ENCODE measurements at regions not wholly inside any gene's neighbourhood (a gene's known extent, or its start where the extent isn't known, plus 50 kb on each side); places are given as distances from the start of the nearest gene placed in this dataset.

- H3K4me3 Mint-ChIP-seq = no peak overlapping the region
- intact Hi-C loops (cut with micrococcal nuclease) = no loop called here
- DNase-seq (no peak), ATAC-seq (no peak)
- POLR2A ChIA-PET = no interaction called here
- peaks cover 0 to 4% (median 0%) of the 10 kb centered on the region in 11 donors for H3K9me3 Mint-ChIP-seq
- Histone ChIP-seq H3K9me3 (ENCODE audit: control insufficient read depth in 2 of 3, low read length in 3 of 3) (no peaks in the 10 kb centered on the region), H3K27me3 (ENCODE audit: control insufficient read depth in 2 of 2, insufficient read depth in 2 of 2, low read length in 2 of 2) (no peaks in the 10 kb centered on the region), H3K27ac (ENCODE audit: low read depth, low read length) (no peak overlapping the region), H3K4me3 (ENCODE audit: low read length) (no peak overlapping the region), H3K36me3 (ENCODE audit: control insufficient read depth in 2 of 3, insufficient read depth in 3 of 3, low read length in 3 of 3) (no peaks in the 10 kb centered on the region), H3K4me1 (ENCODE audit: control insufficient read depth in 2 of 2, insufficient read depth in 2 of 2, low read length in 2 of 2) (no peaks in the 10 kb centered on the region)
- peaks cover 3 to 45% (median 14%) of the 10 kb centered on the region in 5 donors for H3K27me3 Mint-ChIP-seq
- no peaks in the 10 kb centered on the region for H3K4me1 Mint-ChIP-seq
- no peaks in the 10 kb centered on the region for H3K36me3 Mint-ChIP-seq
- CTCF ChIA-PET = no interaction called here
- H3K27ac Mint-ChIP-seq = no peak overlapping the region
Observed at GRCh38 chr17:79299349-79299748, 224.7 kb downstream of the ENGASE start.

GRCh38 chr17:79298799-79299198 is 224.2 kb downstream of the ENGASE start:
- Histone ChIP-seq H3K36me3 (ENCODE audit: control insufficient read depth in 2 of 3, insufficient read depth in 3 of 3, low read length in 3 of 3) (no peaks in the 10 kb centered on the region), H3K27ac (ENCODE audit: low read depth, low read length) (no peak overlapping the region), H3K27me3 (ENCODE audit: control insufficient read depth in 2 of 2, insufficient read depth in 2 of 2, low read length in 2 of 2) (no peaks in the 10 kb centered on the region), H3K4me3 (ENCODE audit: low read length) (no peak overlapping the region), H3K9me3 (ENCODE audit: control insufficient read depth in 2 of 3, low read length in 3 of 3) (no peaks in the 10 kb centered on the region), H3K4me1 (ENCODE audit: control insufficient read depth in 2 of 2, insufficient read depth in 2 of 2, low read length in 2 of 2) (no peaks in the 10 kb centered on the region)
- intact Hi-C loops (cut with micrococcal nuclease) = no loop called here
- POLR2A ChIA-PET = no interaction called here
- no peak for DNase-seq
- ATAC-seq = no peak
- Mint-ChIP-seq H3K27ac (peak overlapping the region in 1 of 9 donors; percentile 51), H3K36me3 (no peaks in the 10 kb centered on the region), H3K27me3 (peaks cover 3 to 50% (median 15%) of the 10 kb centered on the region in 5 donors), H3K9me3 (peaks cover 0 to 6% (median 0%) of the 10 kb centered on the region in 11 donors), H3K4me1 (no peaks in the 10 kb centered on the region), H3K4me3 (no peak overlapping the region)
- CTCF ChIA-PET = no interaction called here

- H3K4me3 ChIP-seq (ENCODE audit: low read length) = no peak overlapping the region
- H3K4me1 Mint-ChIP-seq = no peaks in the 10 kb centered on the region
- H3K27ac ChIP-seq (ENCODE audit: low read depth, low read length) = no peak overlapping the region
- H3K4me3 Mint-ChIP-seq = no peak overlapping the region
- peaks cover 0 to 6% (median 0%) of the 10 kb centered on the region in 11 donors for H3K9me3 Mint-ChIP-seq
- no peaks in the 10 kb centered on the region for H3K27me3 ChIP-seq (ENCODE audit: control insufficient read depth in 2 of 2, insufficient read depth in 2 of 2, low read length in 2 of 2)
- ATAC-seq = no peak
- no peak for DNase-seq
- no peaks in the 10 kb centered on the region for H3K36me3 ChIP-seq (ENCODE audit: control insufficient read depth in 2 of 3, insufficient read depth in 3 of 3, low read length in 3 of 3)
- intact Hi-C loops (cut with micrococcal nuclease) = no loop called here
- POLR2A ChIA-PET = no interaction called here
- no peak overlapping the region for H3K27ac Mint-ChIP-seq
- peaks cover 3 to 65% (median 15%) of the 10 kb centered on the region in 5 donors for H3K27me3 Mint-ChIP-seq
- H3K9me3 ChIP-seq (ENCODE audit: control insufficient read depth in 2 of 3, low read length in 3 of 3) = no peaks in the 10 kb centered on the region
- CTCF ChIA-PET = no interaction called here
- no peaks in the 10 kb centered on the region for H3K4me1 ChIP-seq (ENCODE audit: control insufficient read depth in 2 of 2, insufficient read depth in 2 of 2, low read length in 2 of 2)
- no peaks in the 10 kb centered on the region for H3K36me3 Mint-ChIP-seq
Observed at GRCh38 chr17:79296243-79296642, 221.6 kb downstream of the ENGASE start.

- intact Hi-C loops (cut with micrococcal nuclease) = no loop called here
- no peaks in the 10 kb centered on the region for H3K36me3 ChIP-seq (ENCODE audit: control insufficient read depth in 2 of 3, insufficient read depth in 3 of 3, low read length in 3 of 3)
- H3K27ac ChIP-seq (ENCODE audit: low read depth, low read length) = no peak overlapping the region
- DNase-seq = no peak
- no peaks in the 10 kb centered on the region for H3K4me1 ChIP-seq (ENCODE audit: control insufficient read depth in 2 of 2, insufficient read depth in 2 of 2, low read length in 2 of 2)
- no peak overlapping the region for H3K4me3 ChIP-seq (ENCODE audit: low read length)
- ChIA-PET CTCF (no interaction called here), POLR2A (no interaction called here)
- no peaks in the 10 kb centered on the region for H3K9me3 ChIP-seq (ENCODE audit: control insufficient read depth in 2 of 3, low read length in 3 of 3)
- Mint-ChIP-seq H3K27me3 (peaks cover 3 to 65% (median 21%) of the 10 kb centered on the region in 5 donors), H3K4me3 (no peak overlapping the region), H3K4me1 (no peaks in the 10 kb centered on the region), H3K27ac (no peak overlapping the region), H3K9me3 (peaks cover 0 to 6% (median 0%) of the 10 kb centered on the region in 11 donors), H3K36me3 (no peaks in the 10 kb centered on the region)
- ATAC-seq = no peak
- no peaks in the 10 kb centered on the region for H3K27me3 ChIP-seq (ENCODE audit: control insufficient read depth in 2 of 2, insufficient read depth in 2 of 2, low read length in 2 of 2)
Observed at GRCh38 chr17:79295307-79295706, 220.7 kb downstream of the ENGASE start.

GRCh38 chr17:79294459-79295071 is 219.9 kb downstream of the ENGASE start:
- Mint-ChIP-seq H3K36me3 (no peaks in the 10 kb centered on the region), H3K27ac (no peak overlapping the region), H3K9me3 (peaks cover 0 to 6% (median 0%) of the 10 kb centered on the region in 11 donors), H3K4me3 (no peak overlapping the region), H3K4me1 (no peaks in the 10 kb centered on the region), H3K27me3 (peaks cover 3 to 65% (median 25%) of the 10 kb centered on the region in 5 donors)
- Histone ChIP-seq H3K9me3 (ENCODE audit: control insufficient read depth in 2 of 3, low read length in 3 of 3) (no peaks in the 10 kb centered on the region), H3K36me3 (ENCODE audit: control insufficient read depth in 2 of 3, insufficient read depth in 3 of 3, low read length in 3 of 3) (no peaks in the 10 kb centered on the region), H3K4me3 (ENCODE audit: low read length) (no peak overlapping the region), H3K4me1 (ENCODE audit: control insufficient read depth in 2 of 2, insufficient read depth in 2 of 2, low read length in 2 of 2) (no peaks in the 10 kb centered on the region), H3K27me3 (ENCODE audit: control insufficient read depth in 2 of 2, insufficient read depth in 2 of 2, low read length in 2 of 2) (no peaks in the 10 kb centered on the region), H3K27ac (ENCODE audit: low read depth, low read length) (no peak overlapping the region)
- POLR2A ChIA-PET = no interaction called here
- intact Hi-C loops (cut with micrococcal nuclease) = no loop called here
- ATAC-seq (no peak), DNase-seq (peak in 7 of 9 donors; percentile 13 to 62 (median 28))
- CTCF ChIA-PET = no interaction called here

- peaks cover 0 to 6% (median 0%) of the 10 kb centered on the region in 11 donors for H3K9me3 Mint-ChIP-seq
- Histone ChIP-seq H3K27me3 (ENCODE audit: control insufficient read depth in 2 of 2, insufficient read depth in 2 of 2, low read length in 2 of 2) (no peaks in the 10 kb centered on the region), H3K9me3 (ENCODE audit: control insufficient read depth in 2 of 3, low read length in 3 of 3) (no peaks in the 10 kb centered on the region), H3K4me1 (ENCODE audit: control insufficient read depth in 2 of 2, insufficient read depth in 2 of 2, low read length in 2 of 2) (no peaks in the 10 kb centered on the region), H3K36me3 (ENCODE audit: control insufficient read depth in 2 of 3, insufficient read depth in 3 of 3, low read length in 3 of 3) (no peaks in the 10 kb centered on the region), H3K27ac (ENCODE audit: low read depth, low read length) (no peak overlapping the region), H3K4me3 (ENCODE audit: low read length) (no peak overlapping the region)
- no peak for DNase-seq
- ChIA-PET POLR2A (no interaction called here), CTCF (no interaction called here)
- ATAC-seq = no peak
- H3K36me3 Mint-ChIP-seq = no peaks in the 10 kb centered on the region
- intact Hi-C loops (cut with micrococcal nuclease) = no loop called here
- H3K4me1 Mint-ChIP-seq = peaks cover 0 to 2% (median 0%) of the 10 kb centered on the region in 7 donors
- H3K27me3 Mint-ChIP-seq = peaks cover 3 to 69% (median 30%) of the 10 kb centered on the region in 5 donors
- no peak overlapping the region for H3K4me3 Mint-ChIP-seq
- no peak overlapping the region for H3K27ac Mint-ChIP-seq
Observed at GRCh38 chr17:79292501-79292900, 217.9 kb downstream of the ENGASE start.

GRCh38 chr17:79291391-79291790 is 216.8 kb downstream of the ENGASE start:
- intact Hi-C loops (cut with micrococcal nuclease) = no loop called here
- POLR2A ChIA-PET = no interaction called here
- no peaks in the 10 kb centered on the region for H3K36me3 Mint-ChIP-seq
- Histone ChIP-seq H3K27ac (ENCODE audit: low read depth, low read length) (no peak overlapping the region), H3K9me3 (ENCODE audit: control insufficient read depth in 2 of 3, low read length in 3 of 3) (no peaks in the 10 kb centered on the region), H3K4me3 (ENCODE audit: low read length) (no peak overlapping the region), H3K27me3 (ENCODE audit: control insufficient read depth in 2 of 2, insufficient read depth in 2 of 2, low read length in 2 of 2) (no peaks in the 10 kb centered on the region), H3K36me3 (ENCODE audit: control insufficient read depth in 2 of 3, insufficient read depth in 3 of 3, low read length in 3 of 3) (no peaks in the 10 kb centered on the region), H3K4me1 (ENCODE audit: control insufficient read depth in 2 of 2, insufficient read depth in 2 of 2, low read length in 2 of 2) (no peaks in the 10 kb centered on the region)
- DNase-seq (no peak), ATAC-seq (no peak)
- no peak overlapping the region for H3K4me3 Mint-ChIP-seq
- no peak overlapping the region for H3K27ac Mint-ChIP-seq
- H3K27me3 Mint-ChIP-seq = peaks cover 3 to 66% (median 30%) of the 10 kb centered on the region in 5 donors
- CTCF ChIA-PET = no interaction called here
- H3K4me1 Mint-ChIP-seq = peaks cover 0 to 2% (median 0%) of the 10 kb centered on the region in 7 donors
- H3K9me3 Mint-ChIP-seq = peaks cover 0 to 6% (median 0%) of the 10 kb centered on the region in 11 donors

Data from naive thymus-derived CD4-positive, alpha-beta T cell (primary cell).